Tibial artery (tissue), 4 donors: ENCODE measurements at regions not wholly inside any gene's neighbourhood (a gene's known extent, or its start where the extent isn't known, plus 50 kb on each side); places are given as distances from the start of the nearest gene placed in this dataset.
"Not testable (repeated sequence)": the region's sequence is repeated elsewhere in the genome, so short reads cannot be mapped to it uniquely, and the experiment has no call there.

Source experiments
- DNase-seq, 2 donors: peaks; one replicate each; pipeline ENCODE4 v3.0.0-alpha.2; 2019
- H3K27ac ChIP-seq, 2 donors: fragments of 200-600 bp; sonication (generic) in 1 of 2; 1 replicate in 1 of 2; 2 replicates in 1 of 2; pipeline ENCODE4 v1.5.1; 2018 to 2019; ENCODE audit warnings: mild to moderate bottlenecking in 1 of 2
- H3K27me3 ChIP-seq, 2 donors: fragments of 200-600 bp; sonication (generic) in 1 of 2; one replicate each; pipeline versions ENCODE4 v1.5.1 to v1.6.0; 2016 to 2019
- H3K36me3 ChIP-seq, 3 donors: fragments of 200-600 bp; sonication (generic) in 2 of 3; one replicate each; pipeline ENCODE4 v1.5.1; 2016 to 2019; ENCODE audit warnings: mild to moderate bottlenecking in 2 of 3
- H3K4me1 ChIP-seq, 4 donors: fragments of 200-600 bp; sonication (generic) in 2 of 4; 1 replicate in 3 of 4; 2 replicates in 1 of 4; pipeline ENCODE4 v1.5.1; 2016 to 2019
- H3K4me3 ChIP-seq, 2 donors: fragments of 200-600 bp; sonication (generic) in 1 of 2; 1 replicate in 1 of 2; 2 replicates in 1 of 2; pipeline ENCODE4 v1.5.1; 2018 to 2019; ENCODE audit warnings: mild to moderate bottlenecking in 2 of 2
- H3K9me3 ChIP-seq, 3 donors: fragments of 200-600 bp; sonication (generic) in 1 of 3; one replicate each; pipeline ENCODE4 v1.5.1; 2016 to 2019
- CTCF ChIP-seq, 2 experiments: fragments of 200-600 bp in 1 of 2; fragments of 450-650 bp in 1 of 2; IDR thresholded peaks; one replicate each; pipeline ENCODE4 v1.5.1; 2017 to 2019; ENCODE audit warnings: antibody characterized with exemption in 2 of 2, mild to moderate bottlenecking in 1 of 2, moderate library complexity in 1 of 2
- intact Hi-C: fragments of 100-400 bp; cut with DNase I; formaldehyde crosslinking; loops from one replicate; pipeline ENCODE4 v1.15.0; 2023; ENCODE audit warnings: low total_unique reads

GRCh38 chr6:71224011-71224410 is 64.6 kb upstream of the OGFRL1 start:
- Histone ChIP-seq H3K4me3 (no peak overlapping the region), H3K36me3 (no peaks in the 10 kb centered on the region), H3K27me3 (no peaks in the 10 kb centered on the region), H3K9me3 (no peaks in the 10 kb centered on the region), H3K4me1 (no peaks in the 10 kb centered on the region), H3K27ac (no peak overlapping the region)
- no peak for TF ChIP-seq CTCF (IDR thresholded peaks at IDR 0.05)
- DNase-seq: no peak
- intact Hi-C loops: no loop called here

- no peaks in the 10 kb centered on the region for H3K9me3 ChIP-seq
- DNase-seq: no peak
- intact Hi-C loops: no loop called here
- no peaks in the 10 kb centered on the region for H3K27me3 ChIP-seq
- no peak overlapping the region for H3K27ac ChIP-seq
- no peak overlapping the region for H3K4me3 ChIP-seq
- H3K36me3 ChIP-seq: no peaks in the 10 kb centered on the region
- TF ChIP-seq CTCF (IDR thresholded peaks at IDR 0.05): no peak
- no peaks in the 10 kb centered on the region for H3K4me1 ChIP-seq
Measured at GRCh38 chr6:71226151-71226550, 62.5 kb upstream of the OGFRL1 start.

GRCh38 chr6:71228461-71229041 is 60.1 kb upstream of the OGFRL1 start:
- Histone ChIP-seq H3K4me3 (no peak overlapping the region), H3K9me3 (no peaks in the 10 kb centered on the region), H3K36me3 (no peaks in the 10 kb centered on the region), H3K4me1 (no peaks in the 10 kb centered on the region), H3K27ac (no peak overlapping the region), H3K27me3 (no peaks in the 10 kb centered on the region)
- TF ChIP-seq CTCF (IDR thresholded peaks at IDR 0.05): no peak
- no peak for DNase-seq
- intact Hi-C loops: no loop called here

- H3K4me1 ChIP-seq: no peaks in the 10 kb centered on the region
- no peaks in the 10 kb centered on the region for H3K27me3 ChIP-seq
- H3K27ac ChIP-seq: no peak overlapping the region
- intact Hi-C loops: no loop called here
- no peak for DNase-seq
- TF ChIP-seq CTCF (IDR thresholded peaks at IDR 0.05): no peak
- H3K9me3 ChIP-seq: no peaks in the 10 kb centered on the region
- H3K36me3 ChIP-seq: no peaks in the 10 kb centered on the region
- no peak overlapping the region for H3K4me3 ChIP-seq
Measured at GRCh38 chr6:71229477-71229876, 59.1 kb upstream of the OGFRL1 start.

GRCh38 chr6:71232890-71233289 is 55.7 kb upstream of the OGFRL1 start:
- H3K36me3 ChIP-seq, H3K4me3 ChIP-seq, DNase-seq, H3K9me3 ChIP-seq, H3K27me3 ChIP-seq, H3K27ac ChIP-seq, intact Hi-C loops, H3K4me1 ChIP-seq: not testable (repeated sequence)

- no peak for TF ChIP-seq CTCF (IDR thresholded peaks at IDR 0.05)
- Histone ChIP-seq H3K27ac (no peak overlapping the region), H3K36me3 (no peaks in the 10 kb centered on the region), H3K27me3 (no peaks in the 10 kb centered on the region), H3K4me1 (no peaks in the 10 kb centered on the region), H3K9me3 (no peaks in the 10 kb centered on the region), H3K4me3 (no peak overlapping the region)
- no peak for DNase-seq
- intact Hi-C loops: no loop called here
Measured at GRCh38 chr6:71236926-71237434, 51.6 kb upstream of the OGFRL1 start.
